ENCODE measurements at regions not wholly inside any gene's neighbourhood (a gene's known extent, or its start where the extent isn't known, plus 50 kb on each side); places are given as distances from the start of the nearest gene placed in this dataset.

GRCh38 chr17:69734656-69735055 lies 320.2 kb downstream of the MAP2K6 start:
- Mint-ChIP-seq H3K36me3 (ENCODE audit: low read depth) (no peaks in the 10 kb centered on the region), H3K4me1 (peaks cover 17% of the 10 kb centered on the region), H3K27ac (no peak overlapping the region), H3K4me3 (no peak overlapping the region), H3K27me3 (no peaks in the 10 kb centered on the region), H3K9me3 (peaks cover 5% of the 10 kb centered on the region)
- no peak for DNase-seq
- POLR2A ChIA-PET = no interaction called here
- CTCF ChIA-PET = no interaction called here

- Mint-ChIP-seq H3K9me3 (peaks cover 5% of the 10 kb centered on the region), H3K4me1 (peaks cover 17% of the 10 kb centered on the region), H3K27me3 (no peaks in the 10 kb centered on the region), H3K36me3 (ENCODE audit: low read depth) (no peaks in the 10 kb centered on the region), H3K27ac (no peak overlapping the region), H3K4me3 (no peak overlapping the region)
- no peak for DNase-seq
- CTCF ChIA-PET = no interaction called here
- POLR2A ChIA-PET = no interaction called here
These were observed 320.8 kb downstream of the MAP2K6 start for GRCh38 chr17:69735285-69735684.

DNA sequence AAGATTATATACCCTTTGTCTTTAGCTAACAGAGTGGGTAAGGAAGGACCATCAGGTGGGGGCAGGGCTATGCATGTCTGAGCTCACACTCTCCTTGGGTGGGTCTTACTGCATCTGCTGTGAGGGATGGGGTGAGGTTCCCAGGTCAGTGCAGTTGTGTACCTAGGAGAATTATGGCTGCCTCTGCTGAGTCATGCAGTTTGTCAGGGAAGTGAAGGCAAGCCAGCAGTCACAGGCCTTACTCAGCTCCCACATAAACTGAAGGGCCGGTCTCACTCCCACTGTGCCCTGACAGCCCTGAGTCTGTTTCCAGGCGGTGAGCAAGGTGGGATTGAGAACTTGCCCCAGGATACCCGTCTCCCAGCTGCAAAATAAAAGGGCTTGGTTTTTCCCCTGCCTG lies 328.6 kb downstream of the MAP2K6 start:
- CTCF ChIA-PET = no interaction called here
- Mint-ChIP-seq H3K4me3 (no peak overlapping the region), H3K9me3 (peaks cover 18% of the 10 kb centered on the region), H3K27ac (no peak overlapping the region), H3K36me3 (ENCODE audit: low read depth) (no peaks in the 10 kb centered on the region), H3K4me1 (peaks cover 9% of the 10 kb centered on the region), H3K27me3 (no peaks in the 10 kb centered on the region)
- no peak for DNase-seq
- POLR2A ChIA-PET = no interaction called here

- DNase-seq = no peak
- POLR2A ChIA-PET = no interaction called here
- no peaks in the 10 kb centered on the region for H3K27me3 Mint-ChIP-seq
- H3K4me1 Mint-ChIP-seq = no peaks in the 10 kb centered on the region
- H3K4me3 Mint-ChIP-seq = no peak overlapping the region
- no peaks in the 10 kb centered on the region for H3K36me3 Mint-ChIP-seq (ENCODE audit: low read depth)
- no peak overlapping the region for H3K27ac Mint-ChIP-seq
- H3K9me3 Mint-ChIP-seq = peaks cover 14% of the 10 kb centered on the region
- CTCF ChIA-PET = no interaction called here
These were observed 330.1 kb downstream of the MAP2K6 start for GRCh38 chr17:69744512-69745070.

DNA sequence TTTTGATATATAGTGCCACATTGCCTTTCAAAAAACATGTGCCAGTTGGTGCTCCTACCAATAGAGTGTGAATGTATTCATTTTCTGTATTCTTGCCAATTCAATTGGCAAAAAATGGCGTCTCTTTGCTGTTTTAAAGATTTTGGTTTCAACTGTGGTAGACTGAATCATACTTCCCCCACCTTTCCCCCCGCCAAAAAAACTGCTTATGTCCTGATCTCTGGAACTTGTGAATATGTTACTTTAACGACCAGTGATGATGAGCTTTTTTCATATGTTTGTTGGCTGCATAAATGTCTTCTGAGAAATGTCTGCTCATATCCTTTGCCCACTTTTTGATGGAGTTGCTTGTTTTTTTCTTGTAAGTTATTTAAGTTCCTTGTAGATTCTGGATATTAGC lies 325.1 kb upstream of the KCNJ16 start:
- H3K27ac Mint-ChIP-seq = no peak overlapping the region
- no peaks in the 10 kb centered on the region for H3K27me3 Mint-ChIP-seq
- H3K36me3 Mint-ChIP-seq (ENCODE audit: low read depth) = no peaks in the 10 kb centered on the region
- no peaks in the 10 kb centered on the region for H3K4me1 Mint-ChIP-seq
- H3K9me3 Mint-ChIP-seq = peaks cover 6% of the 10 kb centered on the region
- CTCF ChIA-PET = interaction anchor here (0.7 kb wide), 1 partner anchor 200 kb away, joined by 4 read pairs; no protein-coding TSS in a partner anchor
- POLR2A ChIA-PET = no interaction called here
- no peak overlapping the region for H3K4me3 Mint-ChIP-seq
- DNase-seq = no peak

- DNase-seq = no peak
- H3K36me3 Mint-ChIP-seq (ENCODE audit: low read depth) = no peaks in the 10 kb centered on the region
- ChIA-PET POLR2A (no interaction called here), CTCF (no interaction called here)
- H3K27me3 Mint-ChIP-seq = no peaks in the 10 kb centered on the region
- H3K27ac Mint-ChIP-seq = no peak overlapping the region
- H3K4me1 Mint-ChIP-seq = no peaks in the 10 kb centered on the region
- no peak overlapping the region for H3K4me3 Mint-ChIP-seq
- no peaks in the 10 kb centered on the region for H3K9me3 Mint-ChIP-seq
These were observed 317.2 kb upstream of the KCNJ16 start for GRCh38 chr17:69757688-69758430.

DNA sequence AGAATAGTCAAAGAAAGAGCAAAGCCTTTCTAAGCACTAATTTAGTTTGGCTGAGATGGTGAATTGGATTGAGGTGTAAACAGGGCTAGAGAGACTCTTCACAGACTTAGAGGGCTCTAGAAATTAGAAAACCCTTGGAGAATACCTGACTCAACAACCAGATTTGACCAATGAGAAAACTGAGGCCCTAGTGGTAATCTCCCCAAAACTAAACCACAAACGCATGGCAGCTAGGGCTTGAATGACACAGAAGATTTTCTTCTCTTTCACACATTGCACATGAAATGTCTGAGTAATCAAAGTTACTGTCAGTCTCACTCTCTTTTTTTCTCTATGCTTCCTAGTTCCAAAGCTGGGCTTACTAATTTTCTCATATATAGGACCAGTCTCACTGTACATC lies 314.5 kb upstream of the KCNJ16 start:
- no peak overlapping the region for H3K4me3 Mint-ChIP-seq
- CTCF ChIA-PET = interaction anchor here (0.5 kb wide), 1 partner anchor 48 kb away, joined by 3 read pairs; no protein-coding TSS in a partner anchor
- POLR2A ChIA-PET = no interaction called here
- H3K9me3 Mint-ChIP-seq = peaks cover 2% of the 10 kb centered on the region
- H3K4me1 Mint-ChIP-seq = no peaks in the 10 kb centered on the region
- H3K27ac Mint-ChIP-seq = no peak overlapping the region
- no peak for DNase-seq
- no peaks in the 10 kb centered on the region for H3K36me3 Mint-ChIP-seq (ENCODE audit: low read depth)
- no peaks in the 10 kb centered on the region for H3K27me3 Mint-ChIP-seq

DNA sequence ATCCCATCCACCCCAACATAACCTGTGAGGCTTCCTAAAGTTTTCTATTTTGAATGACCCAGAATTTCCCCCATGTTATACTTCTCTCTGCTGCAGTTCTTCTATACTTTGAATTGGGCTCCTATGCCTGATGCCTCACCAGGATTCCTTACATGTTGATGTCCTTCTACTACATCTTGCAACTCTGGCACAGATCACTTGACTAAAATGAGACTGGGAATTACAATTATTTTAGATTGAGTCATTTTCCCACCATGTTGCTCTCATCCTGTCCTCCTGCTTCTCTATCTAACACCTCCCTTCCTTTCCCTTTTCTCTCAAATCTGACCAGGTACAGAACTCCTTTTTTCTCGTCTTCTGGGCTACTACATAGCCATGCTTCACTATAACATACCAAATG lies 314.0 kb upstream of the KCNJ16 start:
- H3K27me3 Mint-ChIP-seq = no peaks in the 10 kb centered on the region
- no peak overlapping the region for H3K4me3 Mint-ChIP-seq
- H3K27ac Mint-ChIP-seq = no peak overlapping the region
- POLR2A ChIA-PET = no interaction called here
- H3K36me3 Mint-ChIP-seq (ENCODE audit: low read depth) = no peaks in the 10 kb centered on the region
- no peaks in the 10 kb centered on the region for H3K4me1 Mint-ChIP-seq
- CTCF ChIA-PET = no interaction called here
- peaks cover 2% of the 10 kb centered on the region for H3K9me3 Mint-ChIP-seq
- no peak for DNase-seq

GRCh38 chr17:69761767-69762321 lies 313.2 kb upstream of the KCNJ16 start:
- no peaks in the 10 kb centered on the region for H3K36me3 Mint-ChIP-seq (ENCODE audit: low read depth)
- DNase-seq = no peak
- POLR2A ChIA-PET = no interaction called here
- H3K4me1 Mint-ChIP-seq = no peaks in the 10 kb centered on the region
- H3K27ac Mint-ChIP-seq = no peak overlapping the region
- no peaks in the 10 kb centered on the region for H3K27me3 Mint-ChIP-seq
- CTCF ChIA-PET = no interaction called here
- no peak overlapping the region for H3K4me3 Mint-ChIP-seq
- H3K9me3 Mint-ChIP-seq = peaks cover 2% of the 10 kb centered on the region

DNA sequence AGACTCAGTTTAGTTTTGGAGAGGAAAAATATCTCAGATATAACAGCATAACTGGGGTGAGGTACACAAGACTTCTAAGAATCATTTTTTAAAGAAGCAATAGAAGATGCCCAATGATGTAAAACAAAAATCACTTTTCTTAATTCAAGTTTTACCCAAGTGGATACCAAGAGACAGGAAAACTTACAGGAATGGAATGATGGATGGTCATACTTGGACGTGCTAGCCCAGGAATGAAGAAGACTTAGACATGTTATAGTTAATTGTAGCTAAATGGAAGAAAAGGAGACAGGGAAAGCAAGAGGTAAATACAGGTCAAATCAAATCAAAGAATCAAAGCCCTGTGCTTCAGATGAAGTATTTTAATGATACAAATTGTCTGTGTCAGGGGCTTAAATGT lies 312.7 kb upstream of the KCNJ16 start:
- CTCF ChIA-PET = no interaction called here
- DNase-seq = no peak
- POLR2A ChIA-PET = no interaction called here
- Mint-ChIP-seq H3K9me3 (peaks cover 2% of the 10 kb centered on the region), H3K27me3 (no peaks in the 10 kb centered on the region), H3K4me1 (no peaks in the 10 kb centered on the region), H3K27ac (no peak overlapping the region), H3K36me3 (ENCODE audit: low read depth) (no peaks in the 10 kb centered on the region), H3K4me3 (no peak overlapping the region)

- no peaks in the 10 kb centered on the region for H3K36me3 Mint-ChIP-seq (ENCODE audit: low read depth)
- peaks cover 2% of the 10 kb centered on the region for H3K9me3 Mint-ChIP-seq
- DNase-seq = no peak
- no peak overlapping the region for H3K4me3 Mint-ChIP-seq
- ChIA-PET CTCF (no interaction called here), POLR2A (no interaction called here)
- H3K27me3 Mint-ChIP-seq = no peaks in the 10 kb centered on the region
- H3K4me1 Mint-ChIP-seq = no peaks in the 10 kb centered on the region
- no peak overlapping the region for H3K27ac Mint-ChIP-seq
These were observed 312.3 kb upstream of the KCNJ16 start for GRCh38 chr17:69762766-69763165.

DNA sequence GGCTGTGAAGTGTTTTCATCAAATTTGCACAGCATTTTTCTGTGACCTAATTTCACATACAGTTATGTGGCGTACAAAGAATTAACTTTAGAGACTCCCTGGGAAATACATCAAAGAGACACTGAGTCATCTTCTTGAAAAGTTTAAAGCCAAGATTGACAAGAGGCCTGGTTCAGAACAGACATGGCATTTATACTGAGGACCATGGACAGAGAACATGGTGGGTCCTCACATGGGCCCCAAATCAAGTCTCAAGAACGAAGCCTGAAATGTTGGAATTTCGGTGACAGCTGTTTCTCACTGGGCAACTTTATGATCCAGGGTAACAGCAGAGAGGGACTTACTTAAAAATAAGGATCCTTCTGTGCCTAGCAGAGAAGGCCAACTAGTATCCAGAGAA lies 311.5 kb upstream of the KCNJ16 start:
- DNase-seq = no peak
- Mint-ChIP-seq H3K4me3 (no peak overlapping the region), H3K4me1 (no peaks in the 10 kb centered on the region), H3K9me3 (peaks cover 2% of the 10 kb centered on the region), H3K27ac (no peak overlapping the region), H3K36me3 (ENCODE audit: low read depth) (no peaks in the 10 kb centered on the region), H3K27me3 (no peaks in the 10 kb centered on the region)
- CTCF ChIA-PET = no interaction called here
- POLR2A ChIA-PET = no interaction called here

DNA sequence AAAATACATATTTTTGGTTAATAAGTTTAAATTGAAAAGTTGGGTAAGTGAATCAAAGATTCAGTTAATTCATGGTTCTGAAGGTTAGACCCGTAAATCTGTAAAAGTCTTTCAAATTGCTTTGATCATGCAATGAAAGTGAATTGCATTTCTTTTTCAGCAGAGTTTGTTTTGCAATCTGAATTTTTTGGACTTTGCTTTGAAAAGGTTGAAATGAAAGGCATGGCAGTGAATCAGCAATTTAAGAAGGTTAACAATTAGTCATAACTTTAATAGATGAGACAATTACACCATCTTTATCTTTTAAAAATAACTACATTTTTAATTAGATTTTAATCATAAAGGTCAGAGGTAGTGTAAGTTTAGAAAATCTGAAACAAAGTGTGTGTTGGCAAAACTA lies 310.9 kb upstream of the KCNJ16 start:
- H3K9me3 Mint-ChIP-seq = peaks cover 2% of the 10 kb centered on the region
- ChIA-PET POLR2A (no interaction called here), CTCF (no interaction called here)
- DNase-seq = no peak
- H3K4me1 Mint-ChIP-seq = no peaks in the 10 kb centered on the region
- H3K27ac Mint-ChIP-seq = no peak overlapping the region
- no peak overlapping the region for H3K4me3 Mint-ChIP-seq
- H3K36me3 Mint-ChIP-seq (ENCODE audit: low read depth) = no peaks in the 10 kb centered on the region
- H3K27me3 Mint-ChIP-seq = no peaks in the 10 kb centered on the region

DNA sequence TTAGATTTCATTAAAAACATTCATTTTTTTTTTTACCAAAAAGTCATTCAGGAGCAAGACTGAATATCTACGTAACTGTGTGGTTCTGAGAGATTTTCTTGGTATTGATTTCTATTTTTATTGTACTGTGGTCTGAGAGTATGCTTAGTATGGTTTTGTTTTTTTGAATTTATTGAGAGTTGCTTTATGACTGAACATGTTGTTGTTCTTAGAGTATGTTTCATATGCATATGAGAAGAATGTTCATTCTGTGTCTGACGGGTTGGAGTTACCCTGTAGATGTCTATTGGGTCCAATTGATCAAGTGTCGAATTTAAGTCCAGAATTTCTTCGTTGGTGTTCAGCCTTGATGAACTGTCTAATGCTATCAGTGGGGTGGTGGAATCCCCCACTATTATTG lies 306.0 kb upstream of the KCNJ16 start:
- Mint-ChIP-seq H3K4me1 (no peaks in the 10 kb centered on the region), H3K9me3 (peaks cover 2% of the 10 kb centered on the region), H3K27me3 (no peaks in the 10 kb centered on the region), H3K36me3 (ENCODE audit: low read depth) (no peaks in the 10 kb centered on the region), H3K4me3 (no peak overlapping the region), H3K27ac (no peak overlapping the region)
- CTCF ChIA-PET = no interaction called here
- POLR2A ChIA-PET = no interaction called here
- DNase-seq = no peak
